Upper lobe of left lung (tissue), 4 donors: ENCODE measurements at regions not wholly inside any gene's neighbourhood (a gene's known extent, or its start where the extent isn't known, plus 50 kb on each side); places are given as distances from the start of the nearest gene placed in this dataset.

ENCODE experiments used
- CTCF ChIP-seq, 6 experiments: fragments of 450-650 bp in 4 of 6; fragments of 200-600 bp in 2 of 6; sonication (generic) in 2 of 6; IDR thresholded peaks; one replicate each; pipeline ENCODE4 v1.5.1; 2016 to 2019; ENCODE audit warnings: antibody characterized with exemption in 6 of 6
- EP300 ChIP-seq, 4 donors: sonication (generic); formaldehyde crosslinking; IDR thresholded peaks; one replicate each; pipeline ENCODE4 v1.5.1; 2017; ENCODE audit warnings: antibody characterized with exemption in 4 of 4, control low read depth in 2 of 4
- POLR2A ChIP-seq, 4 donors: fragments of 450-650 bp; IDR thresholded peaks; one replicate each; pipeline ENCODE4 v1.5.1; 2016 to 2017; ENCODE audit warnings: antibody characterized with exemption in 4 of 4, mild to moderate bottlenecking in 2 of 4
- POLR2AphosphoS5 ChIP-seq, 2 donors: sonication (generic); formaldehyde crosslinking; IDR thresholded peaks; one replicate each; pipeline ENCODE4 v1.5.1; 2017; ENCODE audit warnings: antibody characterized with exemption in 2 of 2

- TF ChIP-seq CTCF (IDR thresholded peaks at IDR 0.05) (no peak), POLR2A (IDR thresholded peaks at IDR 0.05) (no peak), POLR2AphosphoS5 (IDR thresholded peaks at IDR 0.05) (no peak), EP300 (IDR thresholded peaks at IDR 0.05) (no peak)
Observed at GRCh38 chr15:31523655-31524049, 197.0 kb downstream of the KLF13 start.
